Mesenchymal stem cell (in vitro differentiated cells and primary cell): ENCODE measurements at regions not wholly inside any gene's neighbourhood (a gene's known extent, or its start where the extent isn't known, plus 50 kb on each side); places are given as distances from the start of the nearest gene placed in this dataset.

Source experiments
- DNase-seq: peaks from one replicate; pipeline ENCODE4 v3.0.0-alpha.2; 2013
- H2AFZ ChIP-seq: one replicate; pipeline ENCODE4 v1.6.1; 2013; ENCODE audit warnings: low read depth, mild to moderate bottlenecking, control low read depth, inconsistent platforms, low read length, moderate library complexity
- H2AK5ac ChIP-seq: 2 replicates; pipeline ENCODE4 v1.6.1; 2013; ENCODE audit warnings: low read length, moderate library complexity, mild to moderate bottlenecking, inconsistent platforms; ENCODE audit not compliant: severe bottlenecking
- H2BK120ac ChIP-seq: one replicate; pipeline ENCODE4 v1.6.1; 2013; ENCODE audit warnings: low read depth, mild to moderate bottlenecking, inconsistent platforms, low read length, moderate library complexity
- H2BK12ac ChIP-seq, 2 experiments: one replicate each; pipeline ENCODE4 v1.6.1; 2013; ENCODE audit warnings: inconsistent platforms in 2 of 2, low read length in 2 of 2, mild to moderate bottlenecking in 2 of 2, moderate library complexity in 2 of 2, control low read depth in 1 of 2
- H2BK15ac ChIP-seq: one replicate; pipeline ENCODE4 v1.6.1; 2013; ENCODE audit warnings: mild to moderate bottlenecking, low read depth, inconsistent platforms; ENCODE audit not compliant: poor library complexity, severe bottlenecking
- H2BK5ac ChIP-seq: 2 replicates; pipeline ENCODE4 v1.6.1; 2013; ENCODE audit warnings: low read depth, mild to moderate bottlenecking, low read length, control low read depth, inconsistent platforms; ENCODE audit not compliant: poor library complexity, severe bottlenecking
- H3K14ac ChIP-seq, 2 experiments: one replicate each; pipeline ENCODE4 v1.6.1; 2013; ENCODE audit warnings: inconsistent platforms in 2 of 2, low read length in 2 of 2, control low read depth in 1 of 2, mild to moderate bottlenecking in 1 of 2, moderate library complexity in 1 of 2
- H3K18ac ChIP-seq, 2 experiments: one replicate each; pipeline ENCODE4 v1.6.1; 2013; ENCODE audit warnings: inconsistent platforms in 2 of 2, low read length in 2 of 2, control low read depth in 1 of 2, low read depth in 1 of 2, mild to moderate bottlenecking in 1 of 2
- H3K23ac ChIP-seq, 2 experiments: one replicate each; pipeline ENCODE4 v1.6.1; 2013; ENCODE audit warnings: inconsistent platforms in 2 of 2, low read length in 2 of 2, mild to moderate bottlenecking in 2 of 2, moderate library complexity in 2 of 2, control low read depth in 1 of 2
- H3K27ac ChIP-seq: 2 replicates; pipeline ENCODE4 v1.5.1; 2013; ENCODE audit warnings: mild to moderate bottlenecking, moderate library complexity, low read length, control low read depth, inconsistent platforms; ENCODE audit not compliant: poor library complexity, severe bottlenecking
- H3K27me3 ChIP-seq, 2 experiments: 2 replicates each; pipeline versions ENCODE4 v1.6.1 to v1.7.0; 2013; ENCODE audit warnings: low read length in 2 of 2, mild to moderate bottlenecking in 2 of 2, moderate library complexity in 2 of 2, control low read depth in 1 of 2, inconsistent platforms in 1 of 2; ENCODE audit not compliant: control insufficient read depth in 1 of 2, insufficient read depth in 1 of 2
- H3K36me3 ChIP-seq, 2 experiments: 2 replicates each; pipeline versions ENCODE4 v1.6.1 to v1.7.0; 2013; ENCODE audit warnings: low read length in 2 of 2, control low read depth in 1 of 2, inconsistent platforms in 1 of 2, low read depth in 1 of 2, mild to moderate bottlenecking in 1 of 2; ENCODE audit not compliant: insufficient read depth in 2 of 2, control insufficient read depth in 1 of 2
- H3K4ac ChIP-seq, 2 experiments: one replicate each; pipeline ENCODE4 v1.6.1; 2013; ENCODE audit warnings: inconsistent platforms in 2 of 2, low read length in 2 of 2, mild to moderate bottlenecking in 2 of 2, moderate library complexity in 2 of 2, control low read depth in 1 of 2, low read depth in 1 of 2
- H3K4me1 ChIP-seq: 2 replicates; pipeline ENCODE4 v1.6.1; 2013; ENCODE audit warnings: low read depth, low read length, control low read depth; ENCODE audit not compliant: control insufficient read depth, insufficient read depth
- H3K4me2 ChIP-seq: 2 replicates; pipeline ENCODE4 v1.6.1; 2013; ENCODE audit warnings: low read length, mild to moderate bottlenecking, inconsistent platforms; ENCODE audit not compliant: poor library complexity, severe bottlenecking
- H3K4me3 ChIP-seq, 2 experiments: 2 replicates each; pipeline versions ENCODE4 v1.5.1 to v1.7.0; 2013; ENCODE audit warnings: low read length in 2 of 2, mild to moderate bottlenecking in 2 of 2, control low read depth in 1 of 2, low read depth in 1 of 2; ENCODE audit not compliant: insufficient read depth in 1 of 2
- H3K79me1 ChIP-seq: replicated peaks from 2 replicates; pipeline ENCODE4 v1.6.1; 2013; ENCODE audit warnings: mild to moderate bottlenecking, control low read depth, low read length, inconsistent platforms; ENCODE audit not compliant: poor library complexity, severe bottlenecking
- H3K9ac ChIP-seq: 2 replicates; pipeline ENCODE4 v1.7.0; 2013; ENCODE audit warnings: mild to moderate bottlenecking, low read length, moderate library complexity
- H3K9me3 ChIP-seq: 2 replicates; pipeline ENCODE4 v1.7.0; 2013; ENCODE audit warnings: mild to moderate bottlenecking, low read length; ENCODE audit not compliant: control insufficient read depth
- H4K8ac ChIP-seq: one replicate; pipeline ENCODE4 v1.6.1; 2013; ENCODE audit warnings: inconsistent platforms, mild to moderate bottlenecking, low read length, moderate library complexity
- H4K91ac ChIP-seq: one replicate; pipeline ENCODE4 v1.6.1; 2013; ENCODE audit warnings: mild to moderate bottlenecking, low read length, inconsistent platforms
- WGBS: methylation state at CpG from one replicate; pipeline ENCODE4 v1.1.7; 2013; ENCODE audit warnings: mixed read lengths; 5-methylcytosine and 5-hydroxymethylcytosine counted together

- Histone ChIP-seq H3K9ac (no peak overlapping the region), H2AFZ (no peak overlapping the region), H2BK12ac (no peak overlapping the region), H3K4ac (no peak overlapping the region), H3K14ac (no peak overlapping the region), H3K4me2 (no peak overlapping the region), H3K23ac (no peak overlapping the region), H3K79me1 (no peaks in the 10 kb centered on the region), H3K4me3 (no peak overlapping the region), H4K91ac (no peak overlapping the region), H3K9me3 (peaks cover 8% of the 10 kb centered on the region), H3K18ac (no peak overlapping the region), H3K4me1 (peaks cover 2% of the 10 kb centered on the region), H2BK15ac (no peak overlapping the region), H2BK120ac (no peak overlapping the region), H3K27ac (no peak overlapping the region), H2AK5ac (no peak overlapping the region), H3K36me3 (no peaks in the 10 kb centered on the region), H2BK5ac (no peak overlapping the region), H3K27me3 (peaks cover 0 to 3% of the 10 kb centered on the region in 2 experiments), H4K8ac (no peak overlapping the region)
- no peak for DNase-seq
- WGBS = 13% methylated on average over 1 of the region's 2 CpGs
These were observed 141.5 kb downstream of the CAND1 start for GRCh38 chr12:67410667-67411067.

- Histone ChIP-seq H3K9me3 (peaks cover 4% of the 10 kb centered on the region), H3K4me1 (peaks cover 2% of the 10 kb centered on the region), H4K91ac (no peak overlapping the region), H3K4me2 (no peak overlapping the region), H2AK5ac (no peak overlapping the region), H3K14ac (no peak overlapping the region), H3K4ac (no peak overlapping the region), H2BK5ac (no peak overlapping the region), H2BK15ac (no peak overlapping the region), H3K27ac (no peak overlapping the region), H2AFZ (no peak overlapping the region), H2BK12ac (no peak overlapping the region), H3K23ac (no peak overlapping the region), H3K9ac (no peak overlapping the region), H3K27me3 (peaks cover 0 to 3% of the 10 kb centered on the region in 2 experiments), H2BK120ac (no peak overlapping the region), H4K8ac (no peak overlapping the region), H3K79me1 (no peaks in the 10 kb centered on the region), H3K4me3 (no peak overlapping the region), H3K18ac (no peak overlapping the region), H3K36me3 (no peaks in the 10 kb centered on the region)
- 93% methylated on average over 2 of the region's 2 CpGs for WGBS
- DNase-seq = no peak
These were observed 142.4 kb downstream of the CAND1 start for GRCh38 chr12:67411562-67411961.

GRCh38 chr12:67413577-67413976 is 144.4 kb downstream of the CAND1 start:
- no peak overlapping the region for H3K4me3 ChIP-seq
- WGBS = 75% methylated on average over 4 of the region's 4 CpGs

GRCh38 chr12:67414011-67414715 is 145.0 kb downstream of the CAND1 start:
- Histone ChIP-seq H3K4me2 (no peak overlapping the region), H3K27me3 (peaks cover 0 to 3% of the 10 kb centered on the region in 2 experiments), H3K79me1 (no peaks in the 10 kb centered on the region), H3K4me1 (peaks cover 2% of the 10 kb centered on the region), H2BK15ac (no peak overlapping the region), H3K4ac (no peak overlapping the region), H2AFZ (no peak overlapping the region), H2AK5ac (no peak overlapping the region), H4K91ac (no peak overlapping the region), H3K14ac (no peak overlapping the region), H2BK5ac (no peak overlapping the region), H3K23ac (no peak overlapping the region), H3K9ac (no peak overlapping the region), H4K8ac (no peak overlapping the region), H3K36me3 (no peaks in the 10 kb centered on the region), H3K18ac (no peak overlapping the region), H3K9me3 (peaks cover 4% of the 10 kb centered on the region), H2BK12ac (no peak overlapping the region), H3K27ac (no peak overlapping the region), H3K4me3 (no peak overlapping the region), H2BK120ac (no peak overlapping the region)
- 81% methylated on average over 6 of the region's 6 CpGs for WGBS
- DNase-seq = no peak

More at GRCh38 chr12:67413577-67413976, 144.4 kb downstream of the CAND1 start:
- no peak overlapping the region for H3K4ac ChIP-seq
- H3K23ac ChIP-seq = no peak overlapping the region
- peaks cover 0 to 3% of the 10 kb centered on the region in 2 experiments for H3K27me3 ChIP-seq
- no peak overlapping the region for H3K4me2 ChIP-seq
- no peak overlapping the region for H2AFZ ChIP-seq
- no peaks in the 10 kb centered on the region for H3K36me3 ChIP-seq
- no peak overlapping the region for H3K18ac ChIP-seq
- DNase-seq = no peak
- H2BK120ac ChIP-seq = no peak overlapping the region
- H4K8ac ChIP-seq = peak overlapping the region; percentile 14
- H3K9ac ChIP-seq = no peak overlapping the region
- H3K79me1 ChIP-seq = no peaks in the 10 kb centered on the region
- no peak overlapping the region for H2BK12ac ChIP-seq
- H4K91ac ChIP-seq = no peak overlapping the region
- H2BK5ac ChIP-seq = no peak overlapping the region
- H2BK15ac ChIP-seq = no peak overlapping the region
- no peak overlapping the region for H3K14ac ChIP-seq
- no peak overlapping the region for H2AK5ac ChIP-seq
- no peak overlapping the region for H3K27ac ChIP-seq
- H3K9me3 ChIP-seq = peaks cover 4% of the 10 kb centered on the region
- H3K4me1 ChIP-seq = peaks cover 2% of the 10 kb centered on the region
